ENCODE measurements at regions not wholly inside any gene's neighbourhood (a gene's known extent, or its start where the extent isn't known, plus 50 kb on each side); places are given as distances from the start of the nearest gene placed in this dataset.

- Histone ChIP-seq H3K4me2 (ENCODE audit: low read length) (no peak overlapping the region), H3K79me2 (replicated peaks; ENCODE audit: insufficient read depth, low read length) (no peaks in the 10 kb centered on the region), H3K9me2 (ENCODE audit: insufficient read depth, low read length) (no peaks in the 10 kb centered on the region), H3K27ac (ENCODE audit: low read length) (no peak overlapping the region), H3F3A (ENCODE audit: insufficient read depth, low read length, poor library complexity, severe bottlenecking) (no peaks in the 10 kb centered on the region), H2AFZ (ENCODE audit: low read depth, low read length) (no peak overlapping the region), H3K9me3 (ENCODE audit: low read length) (no peaks in the 10 kb centered on the region), H3K27me3 (ENCODE audit: insufficient read depth, low read depth, low read length) (no peaks in the 10 kb centered on the region), H3K9ac (ENCODE audit: low read length) (no peak overlapping the region), H3K4me3 (ENCODE audit: low read length) (no peak overlapping the region), H4K20me1 (ENCODE audit: insufficient read depth) (no peaks in the 10 kb centered on the region), H3K36me3 (ENCODE audit: insufficient read depth, low read length) (no peaks in the 10 kb centered on the region)
- TF ChIP-seq, protein P1, sequence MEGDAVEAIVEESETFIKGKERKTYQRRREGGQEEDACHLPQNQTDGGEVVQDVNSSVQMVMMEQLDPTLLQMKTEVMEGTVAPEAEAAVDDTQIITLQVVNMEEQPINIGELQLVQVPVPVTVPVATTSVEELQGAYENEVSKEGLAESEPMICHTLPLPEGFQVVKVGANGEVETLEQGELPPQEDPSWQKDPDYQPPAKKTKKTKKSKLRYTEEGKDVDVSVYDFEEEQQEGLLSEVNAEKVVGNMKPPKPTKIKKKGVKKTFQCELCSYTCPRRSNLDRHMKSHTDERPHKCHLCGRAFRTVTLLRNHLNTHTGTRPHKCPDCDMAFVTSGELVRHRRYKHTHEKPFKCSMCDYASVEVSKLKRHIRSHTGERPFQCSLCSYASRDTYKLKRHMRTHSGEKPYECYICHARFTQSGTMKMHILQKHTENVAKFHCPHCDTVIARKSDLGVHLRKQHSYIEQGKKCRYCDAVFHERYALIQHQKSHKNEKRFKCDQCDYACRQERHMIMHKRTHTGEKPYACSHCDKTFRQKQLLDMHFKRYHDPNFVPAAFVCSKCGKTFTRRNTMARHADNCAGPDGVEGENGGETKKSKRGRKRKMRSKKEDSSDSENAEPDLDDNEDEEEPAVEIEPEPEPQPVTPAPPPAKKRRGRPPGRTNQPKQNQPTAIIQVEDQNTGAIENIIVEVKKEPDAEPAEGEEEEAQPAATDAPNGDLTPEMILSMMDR (IDR thresholded peaks at IDR 0.05; ENCODE audit: poor library complexity, severe bottlenecking): no peak
- TF ChIP-seq RAD21 (conservative IDR thresholded peaks at IDR 0.05) (no peak), EZH2 (IDR thresholded peaks at IDR 0.05; ENCODE audit: borderline replicate concordance, insufficient read depth, low read length, poor library complexity, severe bottlenecking) (no peak), SMC3 (conservative IDR thresholded peaks at IDR 0.05; ENCODE audit: poor library complexity) (no peak), POLR2AphosphoS5 (IDR thresholded peaks at IDR 0.05) (no peak), MXI1 (conservative IDR thresholded peaks at IDR 0.05; ENCODE audit: poor library complexity, severe bottlenecking) (no peak), EP300 (conservative IDR thresholded peaks at IDR 0.05; ENCODE audit: poor library complexity, severe bottlenecking) (no peak), TAF1 (IDR thresholded peaks at IDR 0.05; ENCODE audit: low read depth) (no peak)
- TF ChIP-seq, protein P2, sequence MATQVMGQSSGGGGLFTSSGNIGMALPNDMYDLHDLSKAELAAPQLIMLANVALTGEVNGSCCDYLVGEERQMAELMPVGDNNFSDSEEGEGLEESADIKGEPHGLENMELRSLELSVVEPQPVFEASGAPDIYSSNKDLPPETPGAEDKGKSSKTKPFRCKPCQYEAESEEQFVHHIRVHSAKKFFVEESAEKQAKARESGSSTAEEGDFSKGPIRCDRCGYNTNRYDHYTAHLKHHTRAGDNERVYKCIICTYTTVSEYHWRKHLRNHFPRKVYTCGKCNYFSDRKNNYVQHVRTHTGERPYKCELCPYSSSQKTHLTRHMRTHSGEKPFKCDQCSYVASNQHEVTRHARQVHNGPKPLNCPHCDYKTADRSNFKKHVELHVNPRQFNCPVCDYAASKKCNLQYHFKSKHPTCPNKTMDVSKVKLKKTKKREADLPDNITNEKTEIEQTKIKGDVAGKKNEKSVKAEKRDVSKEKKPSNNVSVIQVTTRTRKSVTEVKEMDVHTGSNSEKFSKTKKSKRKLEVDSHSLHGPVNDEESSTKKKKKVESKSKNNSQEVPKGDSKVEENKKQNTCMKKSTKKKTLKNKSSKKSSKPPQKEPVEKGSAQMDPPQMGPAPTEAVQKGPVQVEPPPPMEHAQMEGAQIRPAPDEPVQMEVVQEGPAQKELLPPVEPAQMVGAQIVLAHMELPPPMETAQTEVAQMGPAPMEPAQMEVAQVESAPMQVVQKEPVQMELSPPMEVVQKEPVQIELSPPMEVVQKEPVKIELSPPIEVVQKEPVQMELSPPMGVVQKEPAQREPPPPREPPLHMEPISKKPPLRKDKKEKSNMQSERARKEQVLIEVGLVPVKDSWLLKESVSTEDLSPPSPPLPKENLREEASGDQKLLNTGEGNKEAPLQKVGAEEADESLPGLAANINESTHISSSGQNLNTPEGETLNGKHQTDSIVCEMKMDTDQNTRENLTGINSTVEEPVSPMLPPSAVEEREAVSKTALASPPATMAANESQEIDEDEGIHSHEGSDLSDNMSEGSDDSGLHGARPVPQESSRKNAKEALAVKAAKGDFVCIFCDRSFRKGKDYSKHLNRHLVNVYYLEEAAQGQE (IDR thresholded peaks at IDR 0.05; ENCODE audit: borderline replicate concordance): no peak
Observed at GRCh38 chr7:17434191-17434590, 135.7 kb downstream of the AHR start.

- H3K4me2 ChIP-seq (ENCODE audit: low read length): no peak overlapping the region
- no peaks in the 10 kb centered on the region for H3K9me3 ChIP-seq (ENCODE audit: low read length)
- H3K4me3 ChIP-seq (ENCODE audit: low read length): no peak overlapping the region
- no peaks in the 10 kb centered on the region for H3K27me3 ChIP-seq (ENCODE audit: insufficient read depth, low read depth, low read length)
- H3K79me2 ChIP-seq (replicated peaks; ENCODE audit: insufficient read depth, low read length): no peaks in the 10 kb centered on the region
- no peak overlapping the region for H3K9ac ChIP-seq (ENCODE audit: low read length)
- H4K20me1 ChIP-seq (ENCODE audit: insufficient read depth): no peaks in the 10 kb centered on the region
- no peaks in the 10 kb centered on the region for H3K36me3 ChIP-seq (ENCODE audit: insufficient read depth, low read length)
- no peaks in the 10 kb centered on the region for H3K9me2 ChIP-seq (ENCODE audit: insufficient read depth, low read length)
- H3K27ac ChIP-seq (ENCODE audit: low read length): no peak overlapping the region
- TF ChIP-seq POLR2AphosphoS5 (IDR thresholded peaks at IDR 0.05) (no peak), RAD21 (conservative IDR thresholded peaks at IDR 0.05) (no peak), MXI1 (conservative IDR thresholded peaks at IDR 0.05; ENCODE audit: poor library complexity, severe bottlenecking) (no peak), SMC3 (conservative IDR thresholded peaks at IDR 0.05; ENCODE audit: poor library complexity) (no peak), EZH2 (IDR thresholded peaks at IDR 0.05; ENCODE audit: borderline replicate concordance, insufficient read depth, low read length, poor library complexity, severe bottlenecking) (no peak), EP300 (conservative IDR thresholded peaks at IDR 0.05; ENCODE audit: poor library complexity, severe bottlenecking) (no peak), TAF1 (IDR thresholded peaks at IDR 0.05; ENCODE audit: low read depth) (no peak)
- TF ChIP-seq, protein P1 (IDR thresholded peaks at IDR 0.05; ENCODE audit: poor library complexity, severe bottlenecking): no peak
- TF ChIP-seq, protein P2 (IDR thresholded peaks at IDR 0.05; ENCODE audit: borderline replicate concordance): no peak
- H2AFZ ChIP-seq (ENCODE audit: low read depth, low read length): no peak overlapping the region
- H3F3A ChIP-seq (ENCODE audit: insufficient read depth, low read length, poor library complexity, severe bottlenecking): no peaks in the 10 kb centered on the region
Observed at GRCh38 chr7:17434841-17435692, 136.6 kb downstream of the AHR start.
